CD4-positive, alpha-beta T cell treated with Interleukin-4 for 1 hour (primary cell): ENCODE measurements at regions not wholly inside any gene's neighbourhood (a gene's known extent, or its start where the extent isn't known, plus 50 kb on each side); places are given as distances from the start of the nearest gene placed in this dataset.

ENCODE experiments used
- DNase-seq, 2 donors: peaks; one replicate each; pipeline ENCODE4 v3.0.0-alpha.2; 2020 to 2022

- no peak for DNase-seq
Observed at GRCh38 chr13:21757763-21758162, 86.9 kb downstream of the FGF9 start.

GRCh38 chr13:21758441-21758840, 87.6 kb downstream of the FGF9 start:
- DNase-seq: no peak

DNA sequence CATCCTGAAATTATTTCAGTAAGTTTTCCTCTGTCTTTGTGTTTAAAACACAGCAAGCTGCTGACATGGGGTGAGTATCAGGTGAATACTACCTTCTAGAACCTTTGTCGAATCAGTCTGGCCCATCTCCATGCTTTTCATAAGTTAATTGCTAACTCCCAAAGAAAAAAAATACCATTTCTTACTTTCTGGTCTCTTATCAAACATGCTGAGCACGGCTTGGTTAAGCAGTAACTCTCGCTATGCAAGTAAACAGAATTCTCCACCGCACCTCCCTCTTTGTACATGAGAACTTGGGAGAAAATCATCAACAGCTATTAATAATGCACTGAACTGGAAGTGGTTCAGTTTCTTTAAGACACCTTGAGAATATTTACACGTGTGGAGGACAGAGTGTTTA, 88.6 kb downstream of the FGF9 start:
- no peak for DNase-seq

DNA sequence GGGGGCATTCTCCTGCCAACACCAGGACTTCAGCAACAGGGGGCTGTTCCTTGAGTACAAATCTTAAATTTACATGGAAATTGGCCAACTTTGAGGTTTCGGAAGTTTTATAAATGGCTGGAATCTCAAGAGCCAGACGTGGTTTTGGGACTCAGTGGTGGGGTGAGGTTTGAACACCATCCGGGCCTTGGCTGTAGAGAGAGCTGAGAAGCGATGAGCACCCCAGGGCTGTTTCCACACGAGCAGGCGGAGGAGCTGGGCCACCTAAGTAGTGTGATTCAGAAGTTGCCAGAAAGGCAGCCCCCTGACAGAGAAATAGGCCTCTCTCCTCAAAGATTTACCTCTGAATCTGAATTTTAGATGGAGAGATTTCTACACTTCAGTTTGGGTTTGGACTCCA, 89.0 kb downstream of the FGF9 start:
- DNase-seq: no peak

- DNase-seq: no peak
Observed at GRCh38 chr13:21761770-21762169, 90.9 kb downstream of the FGF9 start.

- no peak for DNase-seq
Observed at GRCh38 chr13:21762512-21762911, 91.6 kb downstream of the FGF9 start.

DNA sequence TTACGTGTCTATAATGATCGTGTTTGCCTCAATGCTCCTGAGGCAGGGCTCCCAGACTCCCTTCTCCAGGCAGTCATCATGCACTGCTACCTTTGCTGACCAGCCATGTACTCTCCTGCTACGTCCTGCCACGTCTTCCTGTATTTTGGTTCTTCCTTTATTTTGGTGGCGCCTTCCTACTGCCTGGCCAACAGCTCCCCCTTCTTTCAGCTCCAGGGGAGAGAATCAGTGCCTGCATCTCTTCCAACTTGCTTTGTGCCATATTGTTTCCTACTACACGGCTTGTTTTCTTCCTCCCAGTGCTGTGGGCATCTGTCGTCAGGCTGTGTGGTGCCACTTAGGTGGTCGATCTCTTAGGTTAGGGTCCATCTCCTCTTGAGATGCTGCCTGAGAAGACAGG, 96.2 kb downstream of the FGF9 start:
- DNase-seq: no peak

DNA sequence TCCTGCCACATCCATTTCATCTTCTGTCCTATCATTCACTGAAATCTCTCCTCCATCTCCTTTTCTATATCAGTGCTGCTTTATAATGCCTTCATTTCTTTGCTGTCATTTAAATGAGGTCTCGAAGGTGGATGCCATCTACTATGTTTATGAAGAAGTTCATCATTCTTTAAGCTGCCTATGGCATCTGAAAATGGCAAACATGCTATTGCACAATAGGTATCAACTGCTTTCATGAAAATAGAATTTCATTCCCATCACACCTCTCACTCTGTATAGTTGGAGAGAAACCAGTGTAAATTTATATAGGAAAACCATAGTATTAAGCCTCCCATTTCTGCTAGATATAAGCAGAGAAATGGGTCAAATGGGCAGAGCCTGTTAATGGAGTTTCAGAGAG, 100.2 kb downstream of the FGF9 start:
- DNase-seq: no peak

- DNase-seq: no peak
Observed at GRCh38 chr13:21777166-21777565, 106.3 kb downstream of the FGF9 start.

GRCh38 chr13:21777813-21778212, 106.9 kb downstream of the FGF9 start:
- DNase-seq: no peak

GRCh38 chr13:21782736-21783135, 111.9 kb downstream of the FGF9 start:
- DNase-seq: no peak

DNA sequence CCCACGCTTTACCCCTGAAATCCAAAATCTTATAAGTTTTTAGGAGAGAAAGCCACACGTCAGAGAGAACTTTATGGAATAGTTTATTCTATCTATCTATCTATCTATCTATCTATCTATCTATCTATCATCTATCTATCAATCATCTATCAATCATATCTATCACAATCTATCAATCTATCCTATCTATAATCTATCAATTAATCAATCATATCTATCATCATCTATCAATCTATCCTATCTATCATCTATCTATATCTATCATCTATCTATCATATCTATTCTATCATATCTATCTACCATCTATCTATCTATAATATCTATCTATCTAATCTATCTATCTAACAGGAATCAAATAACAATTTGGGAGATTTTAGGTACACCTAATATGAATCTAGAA, 115.1 kb downstream of the FGF9 start:
- DNase-seq: no peak

GRCh38 chr13:21796066-21796465, 125.2 kb downstream of the FGF9 start:
- DNase-seq: no peak

DNA sequence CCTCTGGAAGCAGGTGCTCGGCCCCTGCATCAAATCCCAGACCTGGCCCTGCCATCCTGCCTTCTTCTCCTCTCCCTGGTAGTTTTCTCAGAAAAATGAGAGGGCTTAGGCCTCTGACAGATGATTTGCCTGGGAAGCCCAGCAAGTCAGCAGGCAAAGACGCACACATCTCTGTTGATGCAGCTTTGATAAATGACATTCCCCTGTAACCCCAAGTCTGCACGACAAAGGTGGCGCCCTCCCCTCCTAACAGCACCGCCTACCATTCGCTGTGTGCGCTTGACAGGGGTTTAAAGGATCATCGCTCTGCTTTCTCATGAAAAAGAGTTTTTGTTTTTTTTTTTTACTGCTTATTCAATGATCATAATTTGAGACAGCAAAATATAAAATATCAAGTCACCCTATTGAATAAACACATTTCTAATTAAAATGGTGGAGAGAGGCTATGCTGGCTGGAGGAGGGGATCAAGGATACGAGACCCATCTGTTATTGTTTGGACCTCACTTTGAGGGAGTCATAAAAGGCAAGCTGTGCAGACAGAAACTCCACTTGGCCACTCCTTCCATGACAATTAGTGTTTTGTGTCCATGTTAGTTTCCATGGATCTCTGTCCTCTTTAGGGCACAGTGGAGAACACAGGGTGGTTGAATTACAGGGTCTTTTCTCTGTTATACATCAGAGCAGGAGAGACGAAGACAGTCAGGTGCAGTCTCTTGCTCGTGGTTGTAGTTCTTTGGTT, 126.1 kb downstream of the FGF9 start:
- no peak for DNase-seq

DNA sequence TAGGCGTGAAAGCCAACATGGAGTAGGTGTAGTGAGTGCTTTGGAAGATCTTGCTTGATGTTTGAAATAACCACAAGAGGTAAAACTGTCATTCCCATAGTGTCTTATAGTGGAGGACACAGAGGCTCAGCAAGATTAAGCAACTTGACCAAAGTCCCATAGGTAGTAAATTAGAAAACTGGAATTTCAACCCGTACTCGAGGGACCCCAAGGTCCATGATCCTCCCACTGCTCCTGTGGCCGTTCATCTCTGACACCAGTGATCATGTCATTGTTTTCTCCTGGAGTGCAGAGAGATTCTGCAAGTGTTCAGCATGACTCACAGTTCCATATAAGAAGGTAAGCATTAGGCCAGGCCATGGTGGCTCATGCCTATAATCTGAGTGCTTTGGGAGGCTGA, 126.9 kb downstream of the FGF9 start:
- DNase-seq: no peak

DNA sequence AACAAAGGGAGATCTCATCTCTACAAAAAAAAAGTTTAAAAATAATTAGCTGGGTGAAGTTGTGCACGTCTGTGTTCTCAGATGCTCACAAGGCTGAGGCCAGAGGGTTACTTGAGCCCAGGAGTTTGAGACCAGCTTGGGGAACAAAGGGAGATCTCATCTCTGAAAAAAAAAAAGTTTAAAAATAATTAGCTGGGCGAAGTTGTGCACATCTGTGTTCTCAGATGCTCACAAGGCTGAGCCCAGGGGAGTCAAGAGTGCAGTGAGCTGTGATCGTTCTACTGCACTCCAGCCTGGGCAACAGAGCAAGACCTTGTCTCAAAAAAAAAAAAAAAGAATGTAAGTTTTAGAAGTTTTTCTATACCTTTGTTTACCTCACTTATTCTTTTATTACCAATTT, 127.3 kb downstream of the FGF9 start:
- DNase-seq: no peak

- no peak for DNase-seq
Observed at GRCh38 chr13:21799671-21800070, 128.8 kb downstream of the FGF9 start.

- no peak for DNase-seq
Observed at GRCh38 chr13:21800837-21801616, 130.2 kb downstream of the FGF9 start.

DNA sequence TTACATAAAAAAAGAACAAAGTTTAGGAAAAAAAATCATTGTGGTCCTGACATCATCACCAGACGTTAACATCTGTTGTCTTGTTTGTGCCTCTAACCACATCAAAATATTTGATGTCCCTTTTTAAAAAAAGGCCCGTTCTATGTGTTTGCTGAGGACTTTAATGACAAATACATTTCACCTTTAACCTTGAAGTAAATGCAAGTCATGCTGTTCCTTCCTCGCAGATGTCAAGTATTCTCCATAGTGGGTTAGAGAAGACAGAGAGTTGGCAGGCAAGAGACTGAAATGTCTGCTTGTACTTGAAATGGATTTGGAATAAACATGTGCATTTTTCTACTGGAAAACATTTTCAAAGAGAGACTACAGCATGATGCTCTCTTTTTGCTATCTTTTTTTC, 134.9 kb downstream of the FGF9 start:
- DNase-seq: no peak

- no peak for DNase-seq
Observed at GRCh38 chr13:21812192-21812626, 141.3 kb downstream of the FGF9 start.

DNA sequence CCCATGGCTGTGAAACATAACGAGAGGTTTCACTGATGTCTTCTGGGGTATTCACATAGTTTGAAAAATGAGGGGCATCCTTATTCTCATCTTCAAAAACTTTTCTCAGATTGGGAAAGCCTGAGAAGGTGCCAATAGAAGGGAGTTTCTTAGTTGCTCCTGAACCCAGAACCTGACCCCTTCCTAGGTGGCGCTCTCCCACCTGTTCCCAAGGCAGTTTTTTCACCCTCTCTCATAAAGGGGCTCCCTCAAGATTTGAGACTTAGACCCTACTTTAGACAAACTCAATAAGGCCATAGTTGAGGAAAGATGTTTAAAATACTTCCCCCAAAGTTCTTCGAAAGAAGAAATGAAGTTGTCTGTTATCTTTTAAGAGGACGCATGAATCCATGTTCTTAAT, 142.2 kb downstream of the FGF9 start:
- DNase-seq: no peak

GRCh38 chr13:21813844-21814243, 143.0 kb downstream of the FGF9 start:
- DNase-seq: no peak

DNA sequence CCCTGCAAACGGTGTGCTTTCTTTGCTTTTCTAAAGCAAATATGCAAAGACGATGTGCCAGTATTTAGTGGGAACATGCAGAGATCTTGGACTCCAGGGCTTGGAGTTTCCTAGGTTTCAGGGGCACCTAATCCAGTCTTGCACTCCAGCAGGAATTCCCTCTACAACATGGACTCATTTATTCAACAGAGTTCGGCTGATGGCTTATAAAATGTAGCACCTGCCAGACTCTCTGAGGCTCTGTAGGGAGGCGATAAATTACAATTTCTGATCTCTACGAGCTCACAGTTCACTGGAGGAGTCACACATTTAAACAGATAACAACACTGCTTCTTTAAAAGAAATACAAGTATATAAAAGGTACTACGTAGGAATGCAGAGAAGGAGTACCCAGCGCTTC, 143.7 kb downstream of the FGF9 start:
- DNase-seq: no peak

DNA sequence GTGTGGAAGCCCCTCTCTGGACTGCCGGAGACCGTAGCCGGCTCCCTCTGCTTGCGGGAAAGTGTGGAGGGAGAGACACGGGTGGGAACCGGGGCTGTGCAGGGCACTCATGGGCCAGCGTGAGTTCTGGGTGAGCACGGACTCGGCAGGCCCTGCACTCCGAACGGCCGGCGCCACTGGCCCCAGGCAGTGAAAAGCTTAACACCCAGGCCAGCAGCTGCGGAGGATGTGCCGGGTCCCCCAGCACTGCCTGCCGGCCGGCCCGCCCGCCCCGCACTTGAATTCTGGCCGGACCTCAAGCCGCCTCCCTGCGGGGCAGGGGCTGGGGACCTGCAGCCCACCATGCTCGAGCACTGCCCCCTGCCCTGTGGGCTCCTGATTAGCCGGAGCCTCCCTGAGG, 147.0 kb downstream of the FGF9 start:
- DNase-seq: no peak

- DNase-seq: no peak
Observed at GRCh38 chr13:21822029-21822428, 151.2 kb downstream of the FGF9 start.
